AG08395 (cell line): ENCODE measurements at regions not wholly inside any gene's neighbourhood (a gene's known extent, or its start where the extent isn't known, plus 50 kb on each side); places are given as distances from the start of the nearest gene placed in this dataset.
"Not testable (repeated sequence)": the region's sequence is repeated elsewhere in the genome, so short reads cannot be mapped to it uniquely, and the experiment has no call there.

ENCODE experiments used
- DNase-seq: peaks from one replicate; pipeline ENCODE4 v3.0.0; 2012; ENCODE audit warnings: mixed read lengths, low spot score

GRCh38 chr10:105644978-105645377 is 1003.9 kb downstream of the SORCS3 start:
- DNase-seq, result no peak

- DNase-seq, result no peak
Observed at GRCh38 chr10:105644559-105644958, 1003.5 kb downstream of the SORCS3 start.

GRCh38 chr10:105644091-105644490 is 1003.0 kb downstream of the SORCS3 start:
- no peak for DNase-seq

- DNase-seq, result no peak
Observed at GRCh38 chr10:105643660-105644059, 1002.6 kb downstream of the SORCS3 start.

GRCh38 chr10:105634281-105634680 is 993.2 kb downstream of the SORCS3 start:
- no peak for DNase-seq

- DNase-seq, result no peak
Observed at GRCh38 chr10:105615715-105616365, 974.8 kb downstream of the SORCS3 start.

- DNase-seq, result no peak
Observed at GRCh38 chr10:105611244-105611798, 970.2 kb downstream of the SORCS3 start.

GRCh38 chr10:105609451-105609850 is 968.4 kb downstream of the SORCS3 start:
- DNase-seq, result no peak

GRCh38 chr10:105605918-105606317 is 964.8 kb downstream of the SORCS3 start:
- DNase-seq, result no peak

- no peak for DNase-seq
Observed at GRCh38 chr10:105605104-105605503, 964.0 kb downstream of the SORCS3 start.

GRCh38 chr10:105598207-105598606 is 957.1 kb downstream of the SORCS3 start:
- no peak for DNase-seq

- no peak for DNase-seq
Observed at GRCh38 chr10:105597312-105597711, 956.2 kb downstream of the SORCS3 start.

- no peak for DNase-seq
Observed at GRCh38 chr10:105596749-105597148, 955.7 kb downstream of the SORCS3 start.

GRCh38 chr10:105594296-105594695 is 953.2 kb downstream of the SORCS3 start:
- DNase-seq, result no peak

GRCh38 chr10:105592468-105592867 is 951.4 kb downstream of the SORCS3 start:
- no peak for DNase-seq

GRCh38 chr10:105586451-105587098 is 945.5 kb downstream of the SORCS3 start:
- DNase-seq, result no peak

GRCh38 chr10:105585753-105586152 is 944.7 kb downstream of the SORCS3 start:
- DNase-seq, result no peak

- DNase-seq, result no peak
Observed at GRCh38 chr10:105585171-105585570, 944.1 kb downstream of the SORCS3 start.

- DNase-seq, result no peak
Observed at GRCh38 chr10:105579112-105579511, 938.0 kb downstream of the SORCS3 start.

GRCh38 chr10:105577865-105578607 is 936.9 kb downstream of the SORCS3 start:
- DNase-seq, result no peak

- DNase-seq, result no peak
Observed at GRCh38 chr10:105559333-105560097, 918.4 kb downstream of the SORCS3 start.

- not testable (repeated sequence) for DNase-seq
Observed at GRCh38 chr10:105550453-105550852, 909.4 kb downstream of the SORCS3 start.
